ENCODE measurements at regions not wholly inside any gene's neighbourhood (a gene's known extent, or its start where the extent isn't known, plus 50 kb on each side); places are given as distances from the start of the nearest gene placed in this dataset.

GRCh38 chr7:18239212-18239611 lies 211.6 kb upstream of the PRPS1L1 start:
- TF ChIP-seq MYC (IDR thresholded peaks at IDR 0.05; ENCODE audit: low read depth, low read length) (no peak), POLR2A (IDR thresholded peaks at IDR 0.05; ENCODE audit: extremely low read depth, insufficient read length) (no peak), CTCF (IDR thresholded peaks at IDR 0.05; ENCODE audit: low read depth, low read length) (no peak)
- TF ChIP-seq, protein P1, sequence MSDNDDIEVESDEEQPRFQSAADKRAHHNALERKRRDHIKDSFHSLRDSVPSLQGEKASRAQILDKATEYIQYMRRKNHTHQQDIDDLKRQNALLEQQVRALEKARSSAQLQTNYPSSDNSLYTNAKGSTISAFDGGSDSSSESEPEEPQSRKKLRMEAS (IDR thresholded peaks at IDR 0.05; ENCODE audit: low read depth, low read length), result no peak

Measured in NB4 (cell line).